GM19025 (cell line): ENCODE measurements at regions not wholly inside any gene's neighbourhood (a gene's known extent, or its start where the extent isn't known, plus 50 kb on each side); places are given as distances from the start of the nearest gene placed in this dataset.
A peak's percentile ranks its signal among the peaks of the same experiment; 100 is the strongest.
"Not testable (repeated sequence)": the region's sequence is repeated elsewhere in the genome, so short reads cannot be mapped to it uniquely, and the experiment has no call there.

Experiments used
- ATAC-seq: cut with Tn5 transposase; IDR thresholded peaks from one replicate; pipeline ENCODE4 v1.9.1; 2021; ENCODE audit warnings: mild to moderate bottlenecking, low read depth, moderate library complexity; ENCODE audit not compliant: unreplicated experiment

- ATAC-seq = no peak
Measured at GRCh38 chr10:36880898-36881297, 244.5 kb upstream of the ANKRD30A start.

DNA sequence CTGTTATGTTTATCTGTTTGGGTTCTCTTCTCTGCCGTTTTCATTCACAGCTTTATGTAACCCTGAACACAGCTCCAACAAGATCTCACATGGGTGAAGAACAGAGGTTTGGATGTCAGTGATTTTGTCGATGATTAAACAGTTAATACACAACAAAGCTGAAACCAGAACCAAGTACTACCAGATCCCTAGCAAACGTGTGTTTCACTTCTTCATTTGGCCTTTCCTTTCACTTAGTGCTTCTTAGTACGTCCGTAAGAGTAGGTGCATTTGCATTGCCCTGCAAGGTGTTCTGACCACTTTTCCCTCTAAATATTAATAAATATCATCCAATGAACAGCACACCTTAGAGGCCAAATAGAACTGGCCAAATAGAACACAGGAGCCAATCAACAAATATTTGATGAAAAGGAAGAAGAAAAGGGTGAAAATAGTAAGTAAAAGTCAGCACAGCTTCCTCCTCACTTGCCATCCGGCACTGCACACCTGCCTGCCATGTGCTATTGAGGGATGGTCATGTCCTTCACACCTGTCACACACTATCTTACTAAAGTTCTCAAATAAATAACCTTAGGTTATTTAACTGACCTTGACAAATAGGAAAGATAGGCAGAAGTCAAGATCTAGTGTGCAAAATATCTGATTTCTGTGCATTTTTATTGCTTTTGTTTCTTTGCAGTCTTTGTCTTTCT is 252.6 kb upstream of the ANKRD30A start:
- ATAC-seq = peak; percentile 95

DNA sequence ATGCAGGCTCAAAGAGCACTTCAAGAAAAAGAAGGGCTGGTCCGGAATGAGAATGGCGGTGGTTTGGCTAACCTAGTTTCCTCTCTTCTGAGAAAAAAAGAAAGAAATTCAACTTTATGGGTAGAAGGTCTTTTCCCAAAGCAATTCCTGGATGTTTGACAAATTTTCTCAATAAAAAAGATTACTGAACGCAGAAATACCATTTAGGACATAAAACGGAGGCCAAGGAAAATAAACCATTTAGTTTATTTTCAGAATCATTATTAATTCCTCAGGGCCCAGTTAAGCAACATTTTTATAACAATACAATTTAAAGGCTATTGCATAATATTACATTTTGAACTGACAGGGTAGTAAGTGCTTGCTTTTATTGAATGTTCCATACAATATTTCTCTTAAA is 284.6 kb upstream of the ANKRD30A start:
- no peak for ATAC-seq

- no peak for ATAC-seq
Measured at GRCh38 chr10:36837416-36837815, 288.0 kb upstream of the ANKRD30A start.

- ATAC-seq = no peak
Measured at GRCh38 chr10:36819781-36820180, 305.6 kb upstream of the ANKRD30A start.

GRCh38 chr10:36817898-36818297 is 307.5 kb upstream of the ANKRD30A start:
- ATAC-seq = no peak

GRCh38 chr10:36808625-36809362 is 316.6 kb upstream of the ANKRD30A start:
- no peak for ATAC-seq

- ATAC-seq = no peak
Measured at GRCh38 chr10:36803229-36803628, 322.2 kb upstream of the ANKRD30A start.

- ATAC-seq = no peak
Measured at GRCh38 chr10:36802490-36803153, 322.8 kb upstream of the ANKRD30A start.

- ATAC-seq = no peak
Measured at GRCh38 chr10:36801660-36802059, 323.7 kb upstream of the ANKRD30A start.

DNA sequence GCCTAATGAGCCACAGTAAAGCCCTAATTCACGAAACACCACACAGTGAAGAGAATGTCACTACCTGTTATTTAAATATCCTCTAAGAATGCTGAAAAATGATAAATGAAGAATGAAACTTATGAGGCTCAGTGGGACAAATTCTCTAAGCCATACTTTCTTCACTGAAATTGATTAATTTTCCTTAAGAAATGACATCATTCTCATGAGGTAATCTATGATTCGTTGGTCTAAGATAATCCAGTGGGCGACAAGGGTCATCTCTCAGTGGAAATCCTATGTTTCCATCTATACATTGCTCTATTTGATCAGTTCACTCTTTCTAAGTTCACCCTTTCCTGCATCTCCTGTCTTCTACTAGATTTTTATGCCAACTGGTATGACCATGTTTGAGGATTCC is 330.4 kb upstream of the ANKRD30A start:
- ATAC-seq = no peak

GRCh38 chr10:36789974-36790373 is 335.4 kb upstream of the ANKRD30A start:
- ATAC-seq = no peak

GRCh38 chr10:36788152-36788551 is 337.2 kb upstream of the ANKRD30A start:
- ATAC-seq = no peak

DNA sequence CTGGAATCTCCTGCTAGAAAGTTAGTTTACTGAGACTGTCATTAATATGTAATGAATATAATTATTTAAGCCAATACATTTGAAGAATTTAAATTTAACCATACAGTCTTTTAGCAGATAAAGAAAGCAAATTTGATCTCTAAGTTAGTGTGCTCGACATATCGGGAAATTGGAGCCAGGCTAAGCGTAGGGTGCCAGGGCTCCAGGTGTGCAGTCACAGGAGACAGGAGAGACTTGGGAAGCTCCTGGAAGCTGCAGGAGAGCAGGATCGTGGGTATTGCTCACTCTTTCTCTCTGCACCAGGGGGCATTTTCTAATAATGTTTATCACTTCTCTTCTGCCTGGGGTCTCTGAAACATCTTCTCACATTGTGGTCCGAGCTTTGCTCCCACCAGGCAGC is 342.0 kb upstream of the ANKRD30A start:
- ATAC-seq = no peak

DNA sequence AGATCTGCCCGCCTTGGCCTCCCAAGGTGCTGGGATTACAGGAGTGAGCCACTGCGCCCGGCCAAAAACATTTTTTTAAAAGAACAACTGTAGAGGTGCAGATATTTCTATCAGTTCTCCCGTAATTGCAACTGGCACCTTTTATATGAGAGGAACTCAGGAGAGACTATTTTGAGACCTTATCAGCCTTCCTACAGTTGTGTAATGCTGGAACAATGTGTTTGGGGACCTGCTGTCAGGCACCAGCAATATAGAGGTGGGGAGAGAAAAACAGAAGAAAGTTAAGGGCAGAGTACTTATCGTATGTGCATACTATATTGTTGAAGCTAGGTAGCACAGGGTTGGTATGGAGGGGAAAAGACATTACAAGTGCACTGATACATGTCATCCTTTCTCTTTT is 343.8 kb upstream of the ANKRD30A start:
- no peak for ATAC-seq

- no peak for ATAC-seq
Measured at GRCh38 chr10:36780158-36780557, 345.2 kb upstream of the ANKRD30A start.

DNA sequence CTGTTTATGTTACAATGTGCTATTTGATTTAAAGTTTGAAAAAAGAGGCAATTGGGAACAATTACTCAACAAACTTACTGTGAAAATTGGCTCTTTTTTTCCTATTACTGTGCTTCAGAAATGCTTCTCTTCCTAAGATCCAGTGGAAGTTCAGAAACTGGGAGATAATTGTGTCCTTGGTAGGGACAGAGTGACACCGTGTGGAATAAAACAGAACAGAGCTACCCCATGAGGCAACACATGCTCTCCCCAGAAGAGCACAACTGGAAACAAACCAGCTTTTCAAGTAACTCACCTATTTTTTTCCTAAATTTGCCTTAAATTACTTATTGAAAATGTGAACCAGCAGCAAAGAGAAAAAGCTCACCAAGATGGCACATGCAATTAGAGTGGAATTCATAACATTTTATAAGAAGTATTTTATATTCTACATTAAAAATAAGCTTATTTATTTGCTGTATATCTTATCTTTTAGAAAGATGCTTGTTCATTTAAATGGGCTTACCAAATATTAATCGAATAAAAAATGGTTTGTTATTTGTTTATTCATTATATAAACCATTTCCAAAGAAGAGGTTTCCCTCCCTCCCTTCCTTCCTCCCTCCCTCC is 346.1 kb upstream of the ANKRD30A start:
- ATAC-seq = no peak

DNA sequence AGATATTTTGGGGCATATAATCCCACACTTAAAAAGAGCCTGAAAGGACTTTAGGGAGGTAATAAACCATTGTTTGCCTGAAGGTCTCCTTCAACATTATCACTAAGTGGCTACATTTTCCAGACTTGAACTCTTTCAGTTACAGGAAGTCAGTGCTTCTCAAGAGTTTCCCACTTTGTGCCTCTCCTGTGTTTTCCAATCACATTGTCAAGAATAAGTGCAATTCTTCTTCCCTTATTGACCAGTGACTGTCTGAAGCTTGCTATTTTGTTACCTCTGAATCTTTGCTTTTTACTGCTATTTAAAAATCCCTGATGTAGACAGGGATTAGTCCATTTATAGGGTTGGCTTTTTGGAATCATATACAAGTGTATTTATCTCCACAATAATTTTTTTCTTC is 346.7 kb upstream of the ANKRD30A start:
- no peak for ATAC-seq

DNA sequence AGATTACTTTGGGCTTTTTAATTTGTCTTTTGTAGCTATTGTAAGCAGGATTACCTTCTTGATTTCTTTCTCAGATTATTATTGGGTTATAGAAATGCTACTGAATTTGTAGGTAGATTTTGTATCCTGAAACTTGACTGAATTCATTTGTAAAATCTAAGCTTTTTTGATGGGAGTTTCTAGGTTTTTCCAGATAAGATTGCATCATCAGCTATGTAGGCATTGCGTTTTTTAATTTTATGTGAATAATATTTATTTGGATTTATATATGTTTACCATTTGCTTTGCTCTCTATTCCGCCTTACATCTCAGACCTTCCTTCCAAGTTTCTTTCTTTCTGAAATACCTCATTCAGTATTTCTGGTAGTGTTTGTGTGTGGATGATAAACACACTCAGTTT is 351.7 kb upstream of the ANKRD30A start:
- ATAC-seq = no peak

GRCh38 chr10:36771725-36772124 is 353.7 kb upstream of the ANKRD30A start:
- no peak for ATAC-seq

GRCh38 chr10:36769741-36770140 is 355.7 kb upstream of the ANKRD30A start:
- ATAC-seq = not testable (repeated sequence)
